NCI-H345 (cell line): ENCODE measurements at regions not wholly inside any gene's neighbourhood (a gene's known extent, or its start where the extent isn't known, plus 50 kb on each side); places are given as distances from the start of the nearest gene placed in this dataset.

Source experiments
- DNase-seq: peaks from one replicate; lab custom pipeline; 2025; lab: John Stamatoyannopoulos, UW

DNA sequence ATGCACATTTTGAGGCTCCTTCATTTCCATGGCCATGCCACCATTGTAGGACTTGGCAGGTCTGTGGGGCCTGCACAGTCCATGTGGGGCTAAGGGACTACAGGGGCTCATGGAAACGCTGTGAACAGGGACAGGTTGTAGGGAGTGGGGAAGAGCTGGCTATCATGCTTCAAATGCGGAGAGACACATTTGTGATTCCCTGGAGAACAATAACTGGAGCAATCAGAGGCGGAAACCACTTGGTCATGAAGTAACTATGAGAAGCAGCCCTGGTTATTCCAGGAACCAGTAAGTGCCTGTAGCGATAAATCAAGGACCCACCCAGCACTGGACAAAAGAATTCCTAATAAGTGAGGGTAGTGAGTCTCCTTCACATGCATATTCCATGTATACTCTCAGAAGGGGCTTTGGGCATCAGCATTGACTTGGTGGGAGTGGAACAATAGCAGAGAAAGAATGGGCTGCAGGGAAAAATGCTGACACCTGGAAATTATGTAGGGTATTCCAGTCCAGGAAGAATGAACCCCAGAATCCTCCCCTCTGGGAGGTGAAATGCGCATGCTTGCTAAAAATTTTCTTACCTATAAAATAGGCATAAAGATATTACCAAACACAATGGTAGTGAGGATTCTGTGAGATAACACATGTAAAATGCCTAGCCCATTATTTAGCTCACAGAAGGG lies 251.4 kb upstream of the ROPN1 start:
- DNase-seq: no peak

- no peak for DNase-seq
Observed at GRCh38 chr3:124246376-124246775, 254.5 kb upstream of the ROPN1 start.

DNA sequence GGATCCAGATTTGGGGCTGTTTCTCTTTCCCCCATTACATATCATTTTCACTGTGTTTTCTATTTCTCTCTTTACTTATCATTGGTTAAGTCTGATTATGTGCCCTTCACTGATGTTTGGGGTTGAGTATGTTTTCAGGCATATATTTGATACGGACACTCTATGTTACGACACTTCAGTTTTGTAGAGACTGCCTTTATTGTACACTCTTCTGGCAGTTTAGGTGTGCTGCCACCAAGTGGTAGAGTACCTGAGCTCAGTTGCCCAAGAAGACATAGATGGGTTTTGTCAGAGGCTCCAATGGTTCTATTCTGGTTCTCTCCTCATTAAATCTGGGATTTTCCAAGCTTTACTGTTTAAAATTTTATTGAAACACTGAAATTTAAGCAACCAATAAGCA lies 255.0 kb upstream of the ROPN1 start:
- DNase-seq: peak; percentile 40

- no peak for DNase-seq
Observed at GRCh38 chr3:124248471-124249028, 256.6 kb upstream of the ROPN1 start.

DNA sequence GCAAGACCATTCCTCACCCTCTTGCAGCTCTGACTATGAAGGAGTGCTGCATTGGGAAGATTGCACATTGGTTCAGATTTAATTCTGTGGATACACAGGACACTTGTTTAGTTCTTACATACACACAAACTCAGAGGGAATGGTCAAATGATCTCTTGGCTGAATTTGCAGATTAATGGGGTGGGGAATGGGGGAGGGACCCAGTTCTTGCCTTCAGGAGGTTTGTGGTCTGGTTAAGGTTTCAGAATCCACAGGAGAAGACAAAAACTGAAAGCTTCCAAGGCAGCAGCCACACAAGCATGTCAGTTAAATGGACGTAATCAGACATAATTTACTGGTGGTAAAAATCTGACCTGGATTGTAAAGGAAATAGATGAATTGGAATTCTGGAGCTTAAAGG lies 257.1 kb upstream of the ROPN1 start:
- no peak for DNase-seq

GRCh38 chr3:124250053-124250452 lies 258.1 kb upstream of the ROPN1 start:
- DNase-seq: no peak

DNA sequence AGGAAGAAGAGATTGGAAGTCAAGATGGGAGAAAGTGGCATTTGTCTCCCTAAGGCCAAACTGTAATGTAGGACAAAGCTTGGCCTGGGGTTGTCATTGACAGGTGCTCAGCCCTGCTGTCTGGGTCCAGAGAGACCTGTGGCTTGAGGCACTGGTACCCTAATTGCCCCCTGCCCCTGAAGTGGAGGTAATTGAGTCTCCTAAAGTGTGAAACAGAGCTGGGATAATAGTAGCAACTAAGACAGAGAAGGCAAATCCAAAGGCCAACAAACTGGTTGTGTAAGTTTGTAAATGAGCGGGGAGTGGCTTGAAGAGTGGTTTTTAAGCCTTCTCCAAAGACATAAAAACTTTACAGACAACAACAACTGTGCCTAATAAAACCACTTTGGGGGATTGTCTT lies 264.2 kb upstream of the ROPN1 start:
- no peak for DNase-seq

GRCh38 chr3:124256599-124256998 lies 264.7 kb upstream of the ROPN1 start:
- DNase-seq: no peak

GRCh38 chr3:124257336-124257864 lies 265.5 kb upstream of the ROPN1 start:
- no peak for DNase-seq

GRCh38 chr3:124258057-124258500 lies 266.2 kb upstream of the ROPN1 start:
- no peak for DNase-seq

DNA sequence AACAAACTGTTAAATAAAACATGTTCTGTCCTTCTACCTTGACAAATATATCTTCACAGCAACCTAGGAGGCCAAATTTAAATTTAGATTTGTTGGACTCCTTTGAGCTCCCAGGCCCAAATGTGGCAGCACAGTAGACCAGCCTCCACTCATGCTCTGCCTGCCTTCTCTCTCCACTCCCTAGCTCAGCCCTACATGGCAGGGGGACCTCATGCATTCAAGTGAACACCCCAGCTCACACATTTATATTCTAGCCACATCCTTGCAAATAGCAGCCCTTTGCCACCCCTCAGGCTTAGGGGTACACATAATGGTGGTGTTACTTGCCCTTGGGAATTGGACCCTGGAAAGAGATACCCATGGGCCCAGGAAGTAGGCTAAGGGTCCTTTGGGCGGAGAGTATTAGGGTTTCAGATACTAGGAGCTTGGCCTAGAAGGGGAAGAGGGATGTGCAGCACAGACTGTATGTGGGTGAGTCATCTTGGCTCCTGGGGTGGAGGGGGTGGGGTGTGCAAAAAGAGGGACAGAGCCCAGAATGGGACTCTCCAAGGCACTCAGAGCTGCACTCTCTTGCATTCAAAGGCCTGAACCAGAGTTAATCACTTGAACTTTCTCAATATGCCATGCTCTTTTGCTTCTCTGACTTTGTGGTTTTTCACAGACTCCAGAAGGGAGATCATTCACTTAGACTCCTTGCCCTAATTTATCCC lies 268.4 kb upstream of the ROPN1 start:
- no peak for DNase-seq

- DNase-seq: no peak
Observed at GRCh38 chr3:124261306-124261705, 269.4 kb upstream of the ROPN1 start.

- DNase-seq: no peak
Observed at GRCh38 chr3:124263168-124263567, 271.2 kb upstream of the ROPN1 start.

DNA sequence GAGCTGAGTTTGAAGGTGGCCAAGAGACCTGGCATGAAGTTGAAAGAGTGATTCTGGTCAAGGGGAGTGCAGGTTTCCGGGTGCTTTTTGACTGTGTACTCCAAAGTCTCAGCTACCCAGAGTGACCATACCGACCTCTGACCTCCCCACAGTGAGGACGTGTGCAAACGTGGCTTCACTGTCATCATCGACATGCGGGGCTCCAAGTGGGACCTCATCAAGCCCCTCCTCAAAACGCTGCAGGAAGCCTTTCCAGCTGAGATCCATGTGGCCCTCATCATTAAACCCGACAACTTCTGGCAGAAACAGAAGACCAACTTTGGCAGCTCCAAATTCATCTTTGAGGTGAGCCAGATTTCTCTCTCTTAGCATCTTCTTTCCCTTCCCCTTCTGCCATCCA lies 272.4 kb upstream of the ROPN1 start:
- DNase-seq: no peak

- peak; percentile 96 for DNase-seq
Observed at GRCh38 chr3:124266487-124266886, 274.6 kb upstream of the ROPN1 start.

- DNase-seq: no peak
Observed at GRCh38 chr3:124267406-124267805, 275.5 kb upstream of the ROPN1 start.

GRCh38 chr3:124268355-124268754 lies 276.4 kb upstream of the ROPN1 start:
- no peak for DNase-seq

GRCh38 chr3:124269619-124270018 lies 277.7 kb upstream of the ROPN1 start:
- DNase-seq: no peak

GRCh38 chr3:124272605-124273151 lies 280.8 kb upstream of the ROPN1 start:
- DNase-seq: no peak

- no peak for DNase-seq
Observed at GRCh38 chr3:124273651-124274050, 281.7 kb upstream of the ROPN1 start.

DNA sequence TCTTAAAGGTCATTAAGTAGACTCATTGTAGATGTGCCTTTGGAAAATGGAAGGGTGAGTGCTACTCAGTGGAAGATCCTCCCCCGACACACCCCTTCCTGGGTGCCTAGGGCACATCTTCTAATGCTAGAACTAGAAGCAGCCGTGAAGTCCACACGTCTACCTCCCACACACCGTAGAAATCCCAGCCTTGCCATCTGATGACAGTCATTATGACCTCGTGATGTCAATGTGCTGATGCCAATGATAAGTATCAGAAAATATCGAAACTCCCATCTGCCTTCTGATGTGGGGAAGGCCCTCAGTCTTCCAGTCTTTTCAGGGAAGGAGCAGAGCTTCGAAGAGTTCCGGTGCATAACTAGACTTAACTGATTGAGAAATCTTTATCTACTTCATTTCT lies 282.1 kb upstream of the ROPN1 start:
- no peak for DNase-seq

- no peak for DNase-seq
Observed at GRCh38 chr3:124275412-124275811, 283.5 kb upstream of the ROPN1 start.

DNA sequence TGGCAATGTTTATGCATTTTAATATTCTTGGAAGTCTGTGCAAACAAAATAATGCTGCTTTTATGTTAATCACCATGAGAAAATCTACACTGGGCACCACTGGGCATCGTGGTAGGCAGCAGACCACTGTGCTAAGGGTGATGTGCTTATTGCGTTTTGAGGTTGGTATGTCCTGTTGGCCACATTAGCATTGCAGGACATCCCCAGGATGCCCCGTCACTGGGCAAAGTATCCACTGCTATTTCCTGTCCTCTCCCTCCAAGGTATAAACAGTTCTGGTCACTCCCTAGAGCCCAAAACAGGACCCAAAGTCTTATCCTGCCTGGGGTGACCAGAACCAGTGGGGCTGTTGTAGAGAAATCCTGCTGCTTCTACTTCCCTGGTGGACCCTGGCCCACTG lies 284.2 kb upstream of the ROPN1 start:
- no peak for DNase-seq
